ENCODE measurements at regions not wholly inside any gene's neighbourhood (a gene's known extent, or its start where the extent isn't known, plus 50 kb on each side); places are given as distances from the start of the nearest gene placed in this dataset.
A peak's percentile ranks its signal among the peaks of the same experiment; 100 is the strongest.
"Not testable (repeated sequence)": the region's sequence is repeated elsewhere in the genome, so short reads cannot be mapped to it uniquely, and the experiment has no call there.

- POLR2A ChIA-PET; H3K27me3 Mint-ChIP-seq (ENCODE audit: low read depth); H3K36me3 Mint-ChIP-seq (ENCODE audit: low read depth); H3K4me3 Mint-ChIP-seq; H3K4me1 Mint-ChIP-seq (ENCODE audit: low read depth); ATAC-seq; H3K9me3 Mint-ChIP-seq (ENCODE audit: insufficient read depth); H3K27ac Mint-ChIP-seq; DNase-seq; CTCF ChIA-PET: not testable (repeated sequence)
These were observed 72.1 kb downstream of the ELAPOR2 start for GRCh38 chr7:86987358-86987757.

DNA sequence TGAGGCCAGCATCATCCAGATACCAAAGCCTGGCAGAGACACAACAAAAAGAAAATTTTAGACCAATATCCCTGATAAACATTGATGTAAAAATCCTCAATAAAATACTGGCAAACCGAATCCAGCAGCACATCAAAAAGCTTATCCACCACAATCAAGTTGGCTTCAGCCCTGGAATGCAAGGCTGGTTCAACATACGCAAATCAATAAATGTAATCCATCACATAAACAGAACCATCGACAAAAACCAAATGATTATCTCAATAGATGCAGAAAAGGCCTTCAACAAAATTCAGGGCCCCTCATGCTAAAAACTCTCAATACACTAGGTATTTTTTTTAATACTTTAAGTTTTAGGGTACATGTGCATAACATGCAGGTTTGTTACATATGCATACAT lies 74.1 kb downstream of the ELAPOR2 start:
- H3K4me1 Mint-ChIP-seq (ENCODE audit: low read depth); H3K27me3 Mint-ChIP-seq (ENCODE audit: low read depth); DNase-seq; POLR2A ChIA-PET; CTCF ChIA-PET; H3K36me3 Mint-ChIP-seq (ENCODE audit: low read depth); H3K9me3 Mint-ChIP-seq (ENCODE audit: insufficient read depth); ATAC-seq; H3K4me3 Mint-ChIP-seq; H3K27ac Mint-ChIP-seq: not testable (repeated sequence)

- CTCF ChIA-PET; H3K27me3 Mint-ChIP-seq (ENCODE audit: low read depth); H3K27ac Mint-ChIP-seq; H3K4me3 Mint-ChIP-seq; DNase-seq; ATAC-seq; H3K9me3 Mint-ChIP-seq (ENCODE audit: insufficient read depth); H3K36me3 Mint-ChIP-seq (ENCODE audit: low read depth); POLR2A ChIA-PET: not testable (repeated sequence)
- peaks cover 14% of the 10 kb centered on the region for H3K4me1 Mint-ChIP-seq (ENCODE audit: low read depth)
These were observed 75.8 kb downstream of the ELAPOR2 start for GRCh38 chr7:86983654-86984053.

DNA sequence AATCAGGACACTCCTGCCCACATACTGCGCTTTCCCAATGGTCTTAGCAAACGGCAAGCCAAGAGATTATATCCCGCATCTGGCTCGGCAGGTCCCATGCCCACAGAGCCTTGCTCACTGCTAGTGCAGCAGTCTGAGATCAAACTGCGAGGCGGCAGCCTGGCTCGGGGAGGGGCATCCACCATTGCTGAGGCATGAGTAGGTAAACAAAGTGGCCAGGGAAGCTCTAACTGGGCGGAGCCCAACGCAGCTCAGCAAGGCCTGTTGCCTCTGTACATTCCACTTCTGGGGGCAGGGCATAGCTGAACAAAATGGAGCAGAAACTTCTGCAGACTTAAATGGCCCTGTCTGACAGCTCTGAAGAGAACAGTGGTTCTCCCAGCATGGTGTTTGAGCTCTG lies 77.5 kb downstream of the ELAPOR2 start:
- H3K4me1 Mint-ChIP-seq (ENCODE audit: low read depth) = peaks cover 17% of the 10 kb centered on the region
- H3K9me3 Mint-ChIP-seq (ENCODE audit: insufficient read depth); POLR2A ChIA-PET; ATAC-seq; H3K27ac Mint-ChIP-seq; H3K36me3 Mint-ChIP-seq (ENCODE audit: low read depth); H3K4me3 Mint-ChIP-seq; CTCF ChIA-PET; H3K27me3 Mint-ChIP-seq (ENCODE audit: low read depth); DNase-seq: not testable (repeated sequence)

DNA sequence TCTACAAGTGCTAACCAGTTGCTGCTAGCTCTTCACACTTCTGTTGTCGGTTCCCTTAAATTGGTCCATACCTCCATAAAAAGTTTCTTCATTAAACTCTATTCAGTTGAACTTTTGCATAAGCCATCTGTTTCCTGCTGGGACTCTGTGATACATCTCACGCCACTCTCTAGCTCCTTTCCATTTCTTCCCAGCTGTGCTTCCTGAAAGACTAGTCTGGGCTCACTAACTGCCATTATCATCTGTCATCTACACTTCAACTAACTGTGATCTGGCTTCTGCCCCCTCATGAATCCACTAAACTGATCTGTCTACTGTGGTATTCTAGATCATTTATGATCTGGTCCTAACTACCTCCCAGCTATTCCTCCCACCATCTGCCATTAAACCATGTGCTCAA lies 78.3 kb downstream of the ELAPOR2 start:
- Mint-ChIP-seq H3K9me3 (ENCODE audit: insufficient read depth) (peaks cover 6% of the 10 kb centered on the region), H3K4me1 (ENCODE audit: low read depth) (peaks cover 17% of the 10 kb centered on the region), H3K36me3 (ENCODE audit: low read depth) (no peaks in the 10 kb centered on the region), H3K27me3 (ENCODE audit: low read depth) (no peaks in the 10 kb centered on the region), H3K4me3 (no peak overlapping the region), H3K27ac (no peak overlapping the region)
- DNase-seq (no peak), ATAC-seq (no peak)
- ChIA-PET CTCF (interaction anchor here (0.8 kb wide), 1 partner anchor 168 kb away, joined by 3 read pairs; no protein-coding TSS in a partner anchor), POLR2A (no interaction called here)

- POLR2A ChIA-PET = no interaction called here
- Mint-ChIP-seq H3K4me3 (no peak overlapping the region), H3K9me3 (ENCODE audit: insufficient read depth) (peaks cover 6% of the 10 kb centered on the region), H3K4me1 (ENCODE audit: low read depth) (peaks cover 17% of the 10 kb centered on the region), H3K36me3 (ENCODE audit: low read depth) (no peaks in the 10 kb centered on the region), H3K27me3 (ENCODE audit: low read depth) (no peaks in the 10 kb centered on the region), H3K27ac (no peak overlapping the region)
- DNase-seq = no peak
- CTCF ChIA-PET = interaction anchor here (1.6 kb wide), 1 partner anchor 39 kb away, joined by 5 read pairs; no protein-coding TSS in a partner anchor
- ATAC-seq = no peak
These were observed 79.2 kb downstream of the ELAPOR2 start for GRCh38 chr7:86980223-86980622.

DNA sequence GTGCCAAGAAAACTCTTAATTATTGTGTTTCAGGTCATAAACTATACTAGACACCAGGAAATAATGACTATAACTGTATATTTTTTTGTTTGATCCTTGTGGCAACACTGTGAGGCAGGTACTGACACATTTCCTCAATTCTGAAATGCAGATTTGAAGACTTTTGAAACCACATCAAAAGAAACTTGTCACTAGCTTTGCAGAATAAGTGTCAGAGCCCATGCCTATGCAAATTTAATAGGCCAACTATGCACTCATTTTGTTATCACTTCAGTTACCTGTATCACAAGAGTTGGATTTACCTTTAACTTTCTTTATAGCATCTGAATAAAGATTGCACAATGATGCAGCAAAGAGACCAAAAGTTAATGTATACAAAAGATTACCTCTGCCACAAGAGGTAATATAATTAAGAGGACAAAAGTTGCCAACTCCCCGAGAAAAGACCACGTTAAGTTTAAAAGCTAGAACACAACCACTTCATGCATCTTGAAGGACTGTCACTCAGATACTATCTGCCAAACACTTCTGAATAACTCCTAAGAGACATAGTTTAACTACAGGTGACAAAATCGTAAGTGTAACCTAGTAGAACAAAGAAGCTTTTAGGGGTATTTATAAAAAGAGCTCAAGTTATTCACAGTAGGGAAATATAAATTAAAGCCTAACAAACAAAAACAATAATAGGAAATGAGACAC lies 80.5 kb downstream of the ELAPOR2 start:
- Mint-ChIP-seq H3K27ac (peak overlapping the region; percentile 21), H3K4me1 (ENCODE audit: low read depth) (peaks cover 17% of the 10 kb centered on the region), H3K9me3 (ENCODE audit: insufficient read depth) (no peaks in the 10 kb centered on the region), H3K27me3 (ENCODE audit: low read depth) (no peaks in the 10 kb centered on the region), H3K36me3 (ENCODE audit: low read depth) (no peaks in the 10 kb centered on the region), H3K4me3 (no peak overlapping the region)
- POLR2A ChIA-PET = no interaction called here
- ATAC-seq (peak; percentile 93), DNase-seq (no peak)
- CTCF ChIA-PET = interaction anchor here (1.0 to 1.6 kb wide), 3 partner anchors 13 to 37 kb away, joined by 3 to 5 read pairs (median 3); no protein-coding TSS in a partner anchor

GRCh38 chr7:86976958-86977357 lies 82.5 kb downstream of the ELAPOR2 start:
- POLR2A ChIA-PET = no interaction called here
- DNase-seq = no peak
- ATAC-seq = no peak
- Mint-ChIP-seq H3K4me3 (no peak overlapping the region), H3K36me3 (ENCODE audit: low read depth) (no peaks in the 10 kb centered on the region), H3K9me3 (ENCODE audit: insufficient read depth) (no peaks in the 10 kb centered on the region), H3K27ac (no peak overlapping the region), H3K27me3 (ENCODE audit: low read depth) (no peaks in the 10 kb centered on the region), H3K4me1 (ENCODE audit: low read depth) (peaks cover 17% of the 10 kb centered on the region)
- CTCF ChIA-PET = interaction anchor here (1.5 kb wide), 1 partner anchor 18 kb away, joined by 3 read pairs; no protein-coding TSS in a partner anchor

- Mint-ChIP-seq H3K4me3 (no peak overlapping the region), H3K27ac (no peak overlapping the region), H3K4me1 (ENCODE audit: low read depth) (peaks cover 17% of the 10 kb centered on the region), H3K36me3 (ENCODE audit: low read depth) (no peaks in the 10 kb centered on the region), H3K9me3 (ENCODE audit: insufficient read depth) (no peaks in the 10 kb centered on the region), H3K27me3 (ENCODE audit: low read depth) (no peaks in the 10 kb centered on the region)
- ChIA-PET POLR2A (no interaction called here), CTCF (interaction anchor here (1.5 kb wide), 1 partner anchor 19 kb away, joined by 3 read pairs; no protein-coding TSS in a partner anchor)
- no peak for DNase-seq
- no peak for ATAC-seq
These were observed 83.5 kb downstream of the ELAPOR2 start for GRCh38 chr7:86975914-86976313.

DNA sequence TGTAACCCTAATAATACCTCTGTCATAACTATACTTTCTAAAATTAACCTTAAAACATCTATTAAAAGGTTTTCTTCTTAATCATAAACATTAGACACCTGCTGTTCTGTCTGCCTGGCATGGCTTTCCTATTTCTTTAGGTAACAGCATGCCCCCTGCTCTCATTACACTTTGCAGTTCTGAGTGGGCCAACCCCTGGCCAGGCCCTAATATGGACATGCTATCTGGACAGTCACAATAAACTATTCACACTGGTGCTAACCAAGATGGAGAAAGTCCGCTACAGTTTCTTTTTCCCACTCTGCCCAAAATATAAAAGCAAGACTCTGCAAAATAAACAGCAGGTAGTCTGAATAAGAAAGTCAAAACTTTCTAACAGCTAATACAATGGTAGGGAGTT lies 84.0 kb downstream of the ELAPOR2 start:
- no peak for ATAC-seq
- Mint-ChIP-seq H3K4me3 (no peak overlapping the region), H3K4me1 (ENCODE audit: low read depth) (peaks cover 17% of the 10 kb centered on the region), H3K27ac (no peak overlapping the region), H3K36me3 (ENCODE audit: low read depth) (no peaks in the 10 kb centered on the region), H3K9me3 (ENCODE audit: insufficient read depth) (no peaks in the 10 kb centered on the region), H3K27me3 (ENCODE audit: low read depth) (no peaks in the 10 kb centered on the region)
- DNase-seq = no peak
- ChIA-PET CTCF (interaction anchor here (1.5 kb wide), 1 partner anchor 19 kb away, joined by 3 read pairs; no protein-coding TSS in a partner anchor), POLR2A (no interaction called here)

DNA sequence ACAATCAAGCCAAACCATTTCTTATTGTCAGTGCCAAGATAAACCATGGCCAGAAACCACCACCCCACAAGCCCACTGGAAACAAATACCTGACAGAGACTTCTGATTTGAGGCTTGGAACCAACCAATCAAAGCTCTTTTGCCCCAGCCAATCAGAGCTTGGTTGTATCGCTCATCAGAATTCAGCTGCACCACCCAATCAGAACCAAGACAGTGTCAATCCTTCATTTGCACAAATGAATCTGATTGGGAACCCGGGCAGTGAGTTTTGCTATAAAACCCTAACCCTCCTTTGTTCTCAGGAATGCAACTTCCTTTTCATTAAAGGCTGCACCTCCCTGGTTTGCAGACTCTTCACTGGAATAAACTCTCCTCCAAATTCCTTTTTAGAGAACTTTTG lies 87.4 kb downstream of the ELAPOR2 start:
- Mint-ChIP-seq H3K4me1 (ENCODE audit: low read depth) (no peaks in the 10 kb centered on the region), H3K4me3 (no peak overlapping the region), H3K27ac (no peak overlapping the region), H3K9me3 (ENCODE audit: insufficient read depth) (no peaks in the 10 kb centered on the region), H3K36me3 (ENCODE audit: low read depth) (no peaks in the 10 kb centered on the region), H3K27me3 (ENCODE audit: low read depth) (no peaks in the 10 kb centered on the region)
- ChIA-PET POLR2A (no interaction called here), CTCF (interaction anchor here (1.2 kb wide), 1 partner anchor 344 kb away, joined by 3 read pairs; no protein-coding TSS in a partner anchor)
- DNase-seq (no peak), ATAC-seq (no peak)

GRCh38 chr7:86970986-86971385 lies 88.5 kb downstream of the ELAPOR2 start:
- Mint-ChIP-seq H3K4me1 (ENCODE audit: low read depth) (no peaks in the 10 kb centered on the region), H3K9me3 (ENCODE audit: insufficient read depth) (no peaks in the 10 kb centered on the region), H3K27ac (no peak overlapping the region), H3K4me3 (no peak overlapping the region), H3K36me3 (ENCODE audit: low read depth) (no peaks in the 10 kb centered on the region), H3K27me3 (ENCODE audit: low read depth) (no peaks in the 10 kb centered on the region)
- CTCF ChIA-PET = no interaction called here
- DNase-seq (no peak), ATAC-seq (no peak)
- POLR2A ChIA-PET = no interaction called here

GRCh38 chr7:86970547-86970946 lies 88.9 kb downstream of the ELAPOR2 start:
- no peak overlapping the region for H3K27ac Mint-ChIP-seq

More at GRCh38 chr7:86970547-86970946, 88.9 kb downstream of the ELAPOR2 start:
- H3K27me3 Mint-ChIP-seq (ENCODE audit: low read depth) = no peaks in the 10 kb centered on the region
- POLR2A ChIA-PET = no interaction called here
- ATAC-seq (no peak), DNase-seq (no peak)
- H3K9me3 Mint-ChIP-seq (ENCODE audit: insufficient read depth) = no peaks in the 10 kb centered on the region
- H3K4me1 Mint-ChIP-seq (ENCODE audit: low read depth) = no peaks in the 10 kb centered on the region
- no peaks in the 10 kb centered on the region for H3K36me3 Mint-ChIP-seq (ENCODE audit: low read depth)
- no peak overlapping the region for H3K4me3 Mint-ChIP-seq
- CTCF ChIA-PET = no interaction called here
